Mucosa of descending colon (tissue), 3 donors: ENCODE measurements at regions not wholly inside any gene's neighbourhood (a gene's known extent, or its start where the extent isn't known, plus 50 kb on each side); places are given as distances from the start of the nearest gene placed in this dataset.
A peak's percentile ranks its signal among the peaks of the same experiment; 100 is the strongest.

Source experiments
- ATAC-seq: fragments of 200-7000 bp; cut with Tn5 transposase; one replicate; pipeline ENCODE4 v1.9.1; 2020; ENCODE audit warnings: mild to moderate bottlenecking, moderate library complexity
- DNase-seq, 3 donors: peaks; one replicate each; pipeline ENCODE4 v3.0.0-alpha.2; 2020
- H3K36me3 ChIP-seq: fragments of 200-600 bp; one replicate; pipeline ENCODE4 v1.8.0; 2021; ENCODE audit warnings: low read depth, mild to moderate bottlenecking
- H3K4me1 ChIP-seq: fragments of 200-600 bp; one replicate; pipeline ENCODE4 v1.8.0; 2021; ENCODE audit warnings: low read depth, mild to moderate bottlenecking
- H3K4me3 ChIP-seq: fragments of 200-600 bp; one replicate; pipeline ENCODE4 v1.8.0; 2021; ENCODE audit warnings: mild to moderate bottlenecking
- H3K9me3 ChIP-seq: fragments of 200-600 bp; one replicate; pipeline ENCODE4 v1.8.0; 2021; ENCODE audit warnings: mild to moderate bottlenecking
- intact Hi-C, 2 donors: fragments of 100-400 bp; cut with DNase I in 1 of 2; cut with micrococcal nuclease in 1 of 2; formaldehyde crosslinking; loops; one replicate each; pipeline versions ENCODE4 v1.11.0 to v1.11.1; 2022; cut with DNase I, micrococcal nuclease
- TF ChIP-seq, protein P1 (sequence below): fragments of 200-600 bp; IDR thresholded peaks from one replicate; pipeline ENCODE4 v1.8.0; 2022; ENCODE audit warnings: antibody characterized with exemption, mild to moderate bottlenecking
- donor health status: DM: no; HTN: no; CAD: no; lungs with moderate emphysema.
- donor health status: DM: no; HTN: no; CAD: no.
- donor health status: DM: no; HTN: yes; CAD: no.

DNA sequence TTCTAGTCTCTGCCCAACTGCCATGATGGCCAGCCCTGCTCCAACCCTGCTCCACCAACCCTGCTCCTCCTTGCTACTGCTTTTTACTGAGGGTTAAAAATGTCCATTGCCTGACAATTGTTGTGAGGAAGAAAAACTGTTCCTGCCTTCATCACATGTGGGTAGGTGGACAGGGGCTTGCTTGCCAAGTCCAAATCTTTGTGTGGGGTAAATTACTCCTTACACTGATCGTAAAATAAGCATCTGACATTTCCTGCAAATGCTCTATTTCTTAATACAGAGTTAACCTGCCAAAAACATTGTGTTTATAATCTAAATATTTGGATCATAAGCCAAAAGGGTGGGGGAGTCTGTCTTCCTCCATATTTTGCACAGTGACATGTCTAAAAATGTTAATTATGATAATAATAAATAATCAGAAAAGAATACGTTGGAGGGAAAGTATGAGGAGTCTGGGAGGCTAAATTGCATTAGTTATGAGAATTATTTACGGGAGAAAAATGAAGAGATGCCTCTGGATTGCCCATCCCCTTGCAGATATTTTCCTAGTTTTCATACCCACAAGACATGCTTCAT is 242.5 kb upstream of the TBL1XR1 start:
- Histone ChIP-seq H3K4me1 (no peaks in the 10 kb centered on the region), H3K36me3 (no peaks in the 10 kb centered on the region), H3K4me3 (no peak overlapping the region), H3K9me3 (no peaks in the 10 kb centered on the region)
- ATAC-seq (no peak), DNase-seq (no peak)
- intact Hi-C loops: no loop called here
- TF ChIP-seq, protein P1, sequence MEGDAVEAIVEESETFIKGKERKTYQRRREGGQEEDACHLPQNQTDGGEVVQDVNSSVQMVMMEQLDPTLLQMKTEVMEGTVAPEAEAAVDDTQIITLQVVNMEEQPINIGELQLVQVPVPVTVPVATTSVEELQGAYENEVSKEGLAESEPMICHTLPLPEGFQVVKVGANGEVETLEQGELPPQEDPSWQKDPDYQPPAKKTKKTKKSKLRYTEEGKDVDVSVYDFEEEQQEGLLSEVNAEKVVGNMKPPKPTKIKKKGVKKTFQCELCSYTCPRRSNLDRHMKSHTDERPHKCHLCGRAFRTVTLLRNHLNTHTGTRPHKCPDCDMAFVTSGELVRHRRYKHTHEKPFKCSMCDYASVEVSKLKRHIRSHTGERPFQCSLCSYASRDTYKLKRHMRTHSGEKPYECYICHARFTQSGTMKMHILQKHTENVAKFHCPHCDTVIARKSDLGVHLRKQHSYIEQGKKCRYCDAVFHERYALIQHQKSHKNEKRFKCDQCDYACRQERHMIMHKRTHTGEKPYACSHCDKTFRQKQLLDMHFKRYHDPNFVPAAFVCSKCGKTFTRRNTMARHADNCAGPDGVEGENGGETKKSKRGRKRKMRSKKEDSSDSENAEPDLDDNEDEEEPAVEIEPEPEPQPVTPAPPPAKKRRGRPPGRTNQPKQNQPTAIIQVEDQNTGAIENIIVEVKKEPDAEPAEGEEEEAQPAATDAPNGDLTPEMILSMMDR: no peak

DNA sequence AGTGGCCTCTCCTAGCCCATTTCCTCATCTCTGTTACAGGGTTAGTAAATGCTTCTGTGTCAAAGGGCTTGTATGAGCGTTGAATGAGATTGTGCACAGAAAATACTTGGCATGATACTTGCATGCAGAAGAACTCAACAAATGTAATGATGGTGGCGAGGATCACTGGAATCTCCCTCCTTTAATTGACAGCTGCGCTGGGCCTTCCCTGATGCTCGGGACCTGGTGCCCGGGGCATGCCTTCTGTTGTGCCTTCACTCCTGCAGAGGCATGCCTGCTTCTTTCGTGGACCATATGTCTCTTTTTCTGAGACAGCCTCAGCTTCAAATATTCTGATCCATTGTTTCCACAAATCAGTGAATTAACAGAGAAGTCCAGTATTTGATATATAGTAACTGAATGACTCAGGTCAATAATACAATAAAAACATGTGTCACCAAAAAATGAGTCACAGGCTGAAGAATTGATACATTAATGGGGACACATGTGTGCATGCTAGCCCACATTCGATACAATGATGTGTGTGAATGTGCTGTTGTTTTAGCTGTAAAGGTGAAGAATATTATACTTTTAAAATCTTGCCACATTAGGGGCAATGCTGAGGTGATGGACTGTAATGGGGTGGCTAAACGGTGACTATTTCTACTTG is 243.3 kb upstream of the TBL1XR1 start:
- Histone ChIP-seq H3K9me3 (no peaks in the 10 kb centered on the region), H3K36me3 (no peaks in the 10 kb centered on the region), H3K4me3 (no peak overlapping the region), H3K4me1 (peaks cover 3% of the 10 kb centered on the region)
- ATAC-seq (peak; percentile 27), DNase-seq (no peak)
- TF ChIP-seq, protein P1: no peak
- intact Hi-C loops: no loop called here

DNA sequence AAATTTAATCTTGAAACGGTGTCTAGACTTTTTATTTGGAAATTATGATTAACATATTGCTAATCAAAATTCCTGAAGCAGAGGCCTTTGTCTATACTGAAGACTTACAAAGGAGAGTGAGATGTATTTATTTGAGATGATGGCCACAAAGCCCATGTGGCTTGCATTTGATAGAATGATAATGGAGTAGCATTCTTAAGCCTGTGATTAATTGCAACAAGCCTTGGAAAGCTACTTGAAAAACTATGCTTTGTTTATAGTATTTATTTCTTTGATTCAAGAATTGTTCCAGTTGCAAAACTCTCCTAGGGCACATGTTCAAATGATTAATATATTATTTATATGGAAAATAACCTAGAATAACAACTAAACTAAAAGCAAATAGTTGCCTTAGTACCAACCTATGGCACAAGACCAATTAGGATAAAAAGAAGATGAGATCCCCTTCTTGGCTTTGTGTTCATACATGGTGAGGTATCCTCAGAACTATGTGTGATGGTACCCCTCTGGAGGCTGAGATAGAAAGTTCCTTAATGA is 244.1 kb upstream of the TBL1XR1 start:
- DNase-seq: no peak
- intact Hi-C loops: no loop called here
- Histone ChIP-seq H3K4me1 (peaks cover 4% of the 10 kb centered on the region), H3K9me3 (no peaks in the 10 kb centered on the region), H3K36me3 (no peaks in the 10 kb centered on the region), H3K4me3 (no peak overlapping the region)
- TF ChIP-seq, protein P1: no peak
- ATAC-seq: no peak

DNA sequence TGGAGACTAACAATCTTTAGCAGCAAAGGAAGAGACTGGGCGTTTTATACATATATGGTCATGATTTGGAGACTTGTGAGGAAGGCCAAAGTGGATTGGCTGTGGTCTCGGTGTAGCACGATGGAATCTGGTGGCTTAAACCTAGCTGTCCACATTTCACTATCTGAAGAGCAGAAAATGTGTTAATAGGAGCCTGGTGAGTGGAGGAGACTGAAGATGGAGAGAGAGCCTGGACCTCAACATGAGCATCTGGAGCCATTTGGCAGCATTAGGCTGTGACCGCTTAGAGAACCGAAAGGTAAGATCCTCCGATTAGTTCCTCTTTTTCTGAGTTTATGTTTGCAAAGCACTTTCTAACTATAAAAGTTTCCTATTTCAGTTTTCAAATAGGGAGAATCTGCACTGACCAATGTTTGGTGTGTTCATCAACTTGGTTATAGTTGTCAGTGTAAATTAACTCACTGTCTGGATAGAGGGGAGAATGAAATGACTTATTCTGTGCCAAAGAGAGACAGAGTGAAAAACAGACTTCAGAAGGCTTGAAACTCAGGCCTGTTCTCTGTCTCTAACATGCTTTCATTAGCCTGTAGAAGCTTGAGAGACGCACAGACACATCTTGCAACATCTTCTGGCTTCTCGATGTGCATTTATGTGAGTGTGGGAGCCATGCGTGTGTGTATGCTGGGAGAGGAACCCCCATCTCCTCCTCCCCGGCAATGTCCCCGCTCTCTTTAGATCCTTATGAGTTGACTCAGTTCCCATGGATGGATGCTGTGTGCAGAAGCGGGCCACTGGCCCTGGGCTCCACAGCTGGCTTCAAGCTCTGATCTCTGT is 244.7 kb upstream of the TBL1XR1 start:
- H3K9me3 ChIP-seq: no peaks in the 10 kb centered on the region
- H3K4me3 ChIP-seq: no peak overlapping the region
- H3K4me1 ChIP-seq: peaks cover 11% of the 10 kb centered on the region
- ATAC-seq: peak; percentile 28
- TF ChIP-seq, protein P1: no peak
- intact Hi-C loops: no loop called here
- no peaks in the 10 kb centered on the region for H3K36me3 ChIP-seq
- no peak for DNase-seq

DNA sequence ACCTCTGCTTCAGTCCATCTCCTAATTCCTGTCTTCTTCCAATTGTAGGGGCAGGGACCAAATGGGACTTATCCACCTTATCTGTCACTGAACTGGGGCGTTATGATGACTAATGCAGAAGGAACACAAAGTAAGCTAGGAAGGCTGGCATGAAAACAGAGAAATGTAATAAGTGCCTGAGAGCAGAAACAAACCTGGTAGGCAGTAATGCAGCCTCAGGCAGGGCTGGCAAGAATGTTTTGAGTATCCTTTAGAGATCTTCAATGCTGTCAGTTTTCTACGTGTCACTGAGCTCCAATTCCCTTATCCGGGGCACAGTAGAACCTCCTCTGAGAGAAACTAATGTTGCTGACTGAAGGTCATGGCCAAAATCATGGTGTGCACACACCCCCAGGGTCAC is 246.2 kb upstream of the TBL1XR1 start:
- H3K36me3 ChIP-seq: no peaks in the 10 kb centered on the region
- intact Hi-C loops: no loop called here
- H3K4me1 ChIP-seq: peaks cover 17% of the 10 kb centered on the region
- ATAC-seq: peak; percentile 31
- TF ChIP-seq, protein P1: no peak
- H3K9me3 ChIP-seq: no peaks in the 10 kb centered on the region
- no peak overlapping the region for H3K4me3 ChIP-seq
- DNase-seq: no peak
